ENCODE measurements at regions not wholly inside any gene's neighbourhood (a gene's known extent, or its start where the extent isn't known, plus 50 kb on each side); places are given as distances from the start of the nearest gene placed in this dataset.

DNA sequence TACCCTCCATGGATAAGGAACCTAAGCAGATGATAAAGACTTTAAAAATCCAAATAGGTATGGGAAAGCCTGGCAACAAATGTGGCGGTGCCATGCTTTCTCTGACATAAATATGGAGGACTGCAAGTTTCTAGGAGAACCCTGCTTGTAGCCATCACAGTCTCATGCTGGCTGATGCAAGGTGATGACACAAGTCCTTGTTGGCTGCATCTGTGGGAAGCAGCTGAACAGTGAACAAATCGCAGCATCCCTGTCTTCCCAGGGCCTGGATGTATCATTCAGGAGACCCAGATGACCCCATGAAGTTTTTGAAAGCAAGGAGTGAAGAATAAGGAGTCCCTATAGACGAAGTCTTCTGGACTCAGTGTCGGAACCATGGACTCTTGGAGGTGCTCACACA, 234.4 kb upstream of the HS3ST1 start:
- H3K9me1 ChIP-seq (ENCODE audit: control insufficient read depth, insufficient read depth, low read length), result no peaks in the 10 kb centered on the region
- no TSS peak for BruUV-seq (replicated peaks)
- in situ Hi-C loops (cut with MboI), result no loop called here
- no peaks in the 10 kb centered on the region for H4K20me1 ChIP-seq (replicated peaks; ENCODE audit: control insufficient read depth, insufficient read depth, low read length)
- DNase-seq (ENCODE audit: extremely low read depth in 1 of 4, low spot score in 3 of 4) (no peak), ATAC-seq (no peak), FAIRE-seq (no peak)
- H2AFZ ChIP-seq (ENCODE audit: low read depth, low read length), result no peak overlapping the region
- no peaks in the 10 kb centered on the region; the same call in 1 of the 2 replicates for H3K9me3 ChIP-seq (replicated peaks; ENCODE audit: control insufficient read depth, insufficient read depth, low read depth, low read length)
- WGBS (ENCODE audit: insufficient coverage, low coverage, missing lambda C conversion rate), result 0% methylated on average over 4 of the region's 4 CpGs
- H3K4me1 ChIP-seq (replicated peaks in 1 of 2; ENCODE audit: control insufficient read depth in 2 of 2, insufficient read depth in 2 of 2, low read length in 2 of 2), result no peaks in the 10 kb centered on the region
- no peak overlapping the region for H3K27ac ChIP-seq (ENCODE audit: extremely low read depth, low read depth, low read length)
- H3K79me2 ChIP-seq (ENCODE audit: control insufficient read depth, insufficient read depth, low read length), result no peaks in the 10 kb centered on the region
- POLR2A ChIA-PET, result no interaction called here
- CTCF ChIA-PET (ENCODE audit: low intra/inter-chr PET ratio), result no interaction called here
- intact Hi-C loops (cut with micrococcal nuclease), result no loop called here
- no peaks in the 10 kb centered on the region for H3K27me3 ChIP-seq (ENCODE audit: control insufficient read depth in 2 of 2, insufficient read depth in 2 of 2, low read length in 2 of 2)
- no peak overlapping the region for H3K4me2 ChIP-seq (ENCODE audit: insufficient read depth, low read length)
- no peak overlapping the region for H3K4me3 ChIP-seq
- no peaks in the 10 kb centered on the region for H3K36me3 ChIP-seq (ENCODE audit: control insufficient read depth, insufficient read depth, low read length)
- H3K9ac ChIP-seq (ENCODE audit: insufficient read depth in 1 of 2, low read depth in 2 of 2, low read length in 2 of 2), result no peak overlapping the region
- TF ChIP-seq CEBPG (CRISPR knock-in tag; IDR thresholded peaks at IDR 0.05) (no peak), CEBPG (tag; conservative IDR thresholded peaks at IDR 0.05 in 1 of 2, IDR thresholded peaks at IDR 0.05 in 1 of 2) (no peak), JUNB (CRISPR knock-in tag; conservative IDR thresholded peaks at IDR 0.05) (no peak), TAF9B (IDR thresholded peaks at IDR 0.05; ENCODE audit: partially characterized antibody) (no peak), FOXA1 (IDR thresholded peaks at IDR 0.05; ENCODE audit: borderline replicate concordance) (no peak), SMARCB1 (IDR thresholded peaks at IDR 0.05; ENCODE audit: insufficient read length, low read depth) (no peak), EP300 (IDR thresholded peaks at IDR 0.05; ENCODE audit: low read length) (no peak)
- TF ChIP-seq, protein P1, sequence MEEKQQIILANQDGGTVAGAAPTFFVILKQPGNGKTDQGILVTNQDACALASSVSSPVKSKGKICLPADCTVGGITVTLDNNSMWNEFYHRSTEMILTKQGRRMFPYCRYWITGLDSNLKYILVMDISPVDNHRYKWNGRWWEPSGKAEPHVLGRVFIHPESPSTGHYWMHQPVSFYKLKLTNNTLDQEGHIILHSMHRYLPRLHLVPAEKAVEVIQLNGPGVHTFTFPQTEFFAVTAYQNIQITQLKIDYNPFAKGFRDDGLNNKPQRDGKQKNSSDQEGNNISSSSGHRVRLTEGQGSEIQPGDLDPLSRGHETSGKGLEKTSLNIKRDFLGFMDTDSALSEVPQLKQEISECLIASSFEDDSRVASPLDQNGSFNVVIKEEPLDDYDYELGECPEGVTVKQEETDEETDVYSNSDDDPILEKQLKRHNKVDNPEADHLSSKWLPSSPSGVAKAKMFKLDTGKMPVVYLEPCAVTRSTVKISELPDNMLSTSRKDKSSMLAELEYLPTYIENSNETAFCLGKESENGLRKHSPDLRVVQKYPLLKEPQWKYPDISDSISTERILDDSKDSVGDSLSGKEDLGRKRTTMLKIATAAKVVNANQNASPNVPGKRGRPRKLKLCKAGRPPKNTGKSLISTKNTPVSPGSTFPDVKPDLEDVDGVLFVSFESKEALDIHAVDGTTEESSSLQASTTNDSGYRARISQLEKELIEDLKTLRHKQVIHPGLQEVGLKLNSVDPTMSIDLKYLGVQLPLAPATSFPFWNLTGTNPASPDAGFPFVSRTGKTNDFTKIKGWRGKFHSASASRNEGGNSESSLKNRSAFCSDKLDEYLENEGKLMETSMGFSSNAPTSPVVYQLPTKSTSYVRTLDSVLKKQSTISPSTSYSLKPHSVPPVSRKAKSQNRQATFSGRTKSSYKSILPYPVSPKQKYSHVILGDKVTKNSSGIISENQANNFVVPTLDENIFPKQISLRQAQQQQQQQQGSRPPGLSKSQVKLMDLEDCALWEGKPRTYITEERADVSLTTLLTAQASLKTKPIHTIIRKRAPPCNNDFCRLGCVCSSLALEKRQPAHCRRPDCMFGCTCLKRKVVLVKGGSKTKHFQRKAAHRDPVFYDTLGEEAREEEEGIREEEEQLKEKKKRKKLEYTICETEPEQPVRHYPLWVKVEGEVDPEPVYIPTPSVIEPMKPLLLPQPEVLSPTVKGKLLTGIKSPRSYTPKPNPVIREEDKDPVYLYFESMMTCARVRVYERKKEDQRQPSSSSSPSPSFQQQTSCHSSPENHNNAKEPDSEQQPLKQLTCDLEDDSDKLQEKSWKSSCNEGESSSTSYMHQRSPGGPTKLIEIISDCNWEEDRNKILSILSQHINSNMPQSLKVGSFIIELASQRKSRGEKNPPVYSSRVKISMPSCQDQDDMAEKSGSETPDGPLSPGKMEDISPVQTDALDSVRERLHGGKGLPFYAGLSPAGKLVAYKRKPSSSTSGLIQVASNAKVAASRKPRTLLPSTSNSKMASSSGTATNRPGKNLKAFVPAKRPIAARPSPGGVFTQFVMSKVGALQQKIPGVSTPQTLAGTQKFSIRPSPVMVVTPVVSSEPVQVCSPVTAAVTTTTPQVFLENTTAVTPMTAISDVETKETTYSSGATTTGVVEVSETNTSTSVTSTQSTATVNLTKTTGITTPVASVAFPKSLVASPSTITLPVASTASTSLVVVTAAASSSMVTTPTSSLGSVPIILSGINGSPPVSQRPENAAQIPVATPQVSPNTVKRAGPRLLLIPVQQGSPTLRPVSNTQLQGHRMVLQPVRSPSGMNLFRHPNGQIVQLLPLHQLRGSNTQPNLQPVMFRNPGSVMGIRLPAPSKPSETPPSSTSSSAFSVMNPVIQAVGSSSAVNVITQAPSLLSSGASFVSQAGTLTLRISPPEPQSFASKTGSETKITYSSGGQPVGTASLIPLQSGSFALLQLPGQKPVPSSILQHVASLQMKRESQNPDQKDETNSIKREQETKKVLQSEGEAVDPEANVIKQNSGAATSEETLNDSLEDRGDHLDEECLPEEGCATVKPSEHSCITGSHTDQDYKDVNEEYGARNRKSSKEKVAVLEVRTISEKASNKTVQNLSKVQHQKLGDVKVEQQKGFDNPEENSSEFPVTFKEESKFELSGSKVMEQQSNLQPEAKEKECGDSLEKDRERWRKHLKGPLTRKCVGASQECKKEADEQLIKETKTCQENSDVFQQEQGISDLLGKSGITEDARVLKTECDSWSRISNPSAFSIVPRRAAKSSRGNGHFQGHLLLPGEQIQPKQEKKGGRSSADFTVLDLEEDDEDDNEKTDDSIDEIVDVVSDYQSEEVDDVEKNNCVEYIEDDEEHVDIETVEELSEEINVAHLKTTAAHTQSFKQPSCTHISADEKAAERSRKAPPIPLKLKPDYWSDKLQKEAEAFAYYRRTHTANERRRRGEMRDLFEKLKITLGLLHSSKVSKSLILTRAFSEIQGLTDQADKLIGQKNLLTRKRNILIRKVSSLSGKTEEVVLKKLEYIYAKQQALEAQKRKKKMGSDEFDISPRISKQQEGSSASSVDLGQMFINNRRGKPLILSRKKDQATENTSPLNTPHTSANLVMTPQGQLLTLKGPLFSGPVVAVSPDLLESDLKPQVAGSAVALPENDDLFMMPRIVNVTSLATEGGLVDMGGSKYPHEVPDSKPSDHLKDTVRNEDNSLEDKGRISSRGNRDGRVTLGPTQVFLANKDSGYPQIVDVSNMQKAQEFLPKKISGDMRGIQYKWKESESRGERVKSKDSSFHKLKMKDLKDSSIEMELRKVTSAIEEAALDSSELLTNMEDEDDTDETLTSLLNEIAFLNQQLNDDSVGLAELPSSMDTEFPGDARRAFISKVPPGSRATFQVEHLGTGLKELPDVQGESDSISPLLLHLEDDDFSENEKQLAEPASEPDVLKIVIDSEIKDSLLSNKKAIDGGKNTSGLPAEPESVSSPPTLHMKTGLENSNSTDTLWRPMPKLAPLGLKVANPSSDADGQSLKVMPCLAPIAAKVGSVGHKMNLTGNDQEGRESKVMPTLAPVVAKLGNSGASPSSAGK (IDR thresholded peaks at IDR 0.05), result no peak
- TF ChIP-seq, protein P2, sequence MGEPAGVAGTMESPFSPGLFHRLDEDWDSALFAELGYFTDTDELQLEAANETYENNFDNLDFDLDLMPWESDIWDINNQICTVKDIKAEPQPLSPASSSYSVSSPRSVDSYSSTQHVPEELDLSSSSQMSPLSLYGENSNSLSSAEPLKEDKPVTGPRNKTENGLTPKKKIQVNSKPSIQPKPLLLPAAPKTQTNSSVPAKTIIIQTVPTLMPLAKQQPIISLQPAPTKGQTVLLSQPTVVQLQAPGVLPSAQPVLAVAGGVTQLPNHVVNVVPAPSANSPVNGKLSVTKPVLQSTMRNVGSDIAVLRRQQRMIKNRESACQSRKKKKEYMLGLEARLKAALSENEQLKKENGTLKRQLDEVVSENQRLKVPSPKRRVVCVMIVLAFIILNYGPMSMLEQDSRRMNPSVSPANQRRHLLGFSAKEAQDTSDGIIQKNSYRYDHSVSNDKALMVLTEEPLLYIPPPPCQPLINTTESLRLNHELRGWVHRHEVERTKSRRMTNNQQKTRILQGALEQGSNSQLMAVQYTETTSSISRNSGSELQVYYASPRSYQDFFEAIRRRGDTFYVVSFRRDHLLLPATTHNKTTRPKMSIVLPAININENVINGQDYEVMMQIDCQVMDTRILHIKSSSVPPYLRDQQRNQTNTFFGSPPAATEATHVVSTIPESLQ (CRISPR knock-in tag; IDR thresholded peaks at IDR 0.05), result no peak

All from K562 (cell line).